Ascending aorta (tissue), 2 donors: ENCODE measurements at regions not wholly inside any gene's neighbourhood (a gene's known extent, or its start where the extent isn't known, plus 50 kb on each side); places are given as distances from the start of the nearest gene placed in this dataset.
"Not testable (repeated sequence)": the region's sequence is repeated elsewhere in the genome, so short reads cannot be mapped to it uniquely, and the experiment has no call there.

Experiments used
- DNase-seq, 2 donors: peaks; one replicate each; pipeline ENCODE4 v3.0.0-alpha.2; 2019; ENCODE audit warnings: low spot score in 2 of 2
- H3K27ac ChIP-seq, 2 donors: fragments of 200-600 bp; sonication (generic); one replicate each; pipeline ENCODE4 v1.5.1; 2016 to 2017; ENCODE audit warnings: mild to moderate bottlenecking in 1 of 2
- H3K27me3 ChIP-seq: fragments of 200-600 bp; sonication (generic); one replicate; pipeline ENCODE4 v1.5.1; 2017
- H3K36me3 ChIP-seq, 2 donors: fragments of 200-600 bp; sonication (generic); one replicate each; pipeline ENCODE4 v1.5.1; 2016
- H3K4me1 ChIP-seq, 2 donors: fragments of 200-600 bp; sonication (generic); one replicate each; pipeline ENCODE4 v1.5.1; 2016 to 2017; ENCODE audit warnings: mild to moderate bottlenecking in 1 of 2
- H3K4me3 ChIP-seq, 2 donors: fragments of 200-600 bp; sonication (generic); one replicate each; pipeline ENCODE4 v1.5.1; 2016 to 2017; ENCODE audit warnings: mild to moderate bottlenecking in 1 of 2
- H3K9me3 ChIP-seq, 2 donors: fragments of 200-600 bp; sonication (generic); one replicate each; pipeline ENCODE4 v1.5.1; 2016
- intact Hi-C: fragments of 100-400 bp; cut with DNase I; formaldehyde crosslinking; loops from one replicate; pipeline ENCODE4 v1.15.1; 2023
- TF ChIP-seq, protein P1 (sequence below), 3 experiments: fragments of 200-600 bp in 2 of 3; fragments of 450-650 bp in 1 of 3; sonication (generic) in 2 of 3; IDR thresholded peaks; one replicate each; pipeline ENCODE4 v1.5.1; 2016 to 2019; ENCODE audit warnings: antibody characterized with exemption in 3 of 3, mild to moderate bottlenecking in 1 of 3, moderate library complexity in 1 of 3

DNA sequence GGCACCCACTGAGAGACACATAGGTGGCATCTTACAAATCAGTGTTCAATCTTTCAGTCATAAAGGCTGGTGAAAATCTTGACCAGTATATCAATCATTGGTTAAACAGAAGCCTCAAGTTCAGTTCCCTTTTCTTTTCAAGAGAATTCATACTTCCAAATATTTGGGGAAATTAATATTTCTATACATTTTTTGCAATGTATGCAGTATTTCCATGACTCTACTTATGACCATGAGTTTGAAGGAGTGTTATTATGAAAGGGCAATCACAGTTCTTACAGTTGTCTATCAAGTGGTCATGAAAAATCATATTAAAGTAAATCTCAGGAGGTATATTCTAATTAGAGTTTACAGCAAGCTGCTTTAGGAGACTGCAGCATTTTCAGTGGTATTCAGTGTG lies 724.0 kb downstream of the ANKRD7 start:
- H3K9me3 ChIP-seq, result peaks cover 0 to 8% of the 10 kb centered on the region in 2 donors
- H3K27ac ChIP-seq, result no peak overlapping the region
- no peak overlapping the region for H3K4me3 ChIP-seq
- no peaks in the 10 kb centered on the region for H3K4me1 ChIP-seq
- H3K36me3 ChIP-seq, result no peaks in the 10 kb centered on the region
- TF ChIP-seq, protein P1, sequence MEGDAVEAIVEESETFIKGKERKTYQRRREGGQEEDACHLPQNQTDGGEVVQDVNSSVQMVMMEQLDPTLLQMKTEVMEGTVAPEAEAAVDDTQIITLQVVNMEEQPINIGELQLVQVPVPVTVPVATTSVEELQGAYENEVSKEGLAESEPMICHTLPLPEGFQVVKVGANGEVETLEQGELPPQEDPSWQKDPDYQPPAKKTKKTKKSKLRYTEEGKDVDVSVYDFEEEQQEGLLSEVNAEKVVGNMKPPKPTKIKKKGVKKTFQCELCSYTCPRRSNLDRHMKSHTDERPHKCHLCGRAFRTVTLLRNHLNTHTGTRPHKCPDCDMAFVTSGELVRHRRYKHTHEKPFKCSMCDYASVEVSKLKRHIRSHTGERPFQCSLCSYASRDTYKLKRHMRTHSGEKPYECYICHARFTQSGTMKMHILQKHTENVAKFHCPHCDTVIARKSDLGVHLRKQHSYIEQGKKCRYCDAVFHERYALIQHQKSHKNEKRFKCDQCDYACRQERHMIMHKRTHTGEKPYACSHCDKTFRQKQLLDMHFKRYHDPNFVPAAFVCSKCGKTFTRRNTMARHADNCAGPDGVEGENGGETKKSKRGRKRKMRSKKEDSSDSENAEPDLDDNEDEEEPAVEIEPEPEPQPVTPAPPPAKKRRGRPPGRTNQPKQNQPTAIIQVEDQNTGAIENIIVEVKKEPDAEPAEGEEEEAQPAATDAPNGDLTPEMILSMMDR (IDR thresholded peaks at IDR 0.05), result no peak
- H3K27me3 ChIP-seq, result no peaks in the 10 kb centered on the region
- intact Hi-C loops, result no loop called here
- DNase-seq, result no peak

DNA sequence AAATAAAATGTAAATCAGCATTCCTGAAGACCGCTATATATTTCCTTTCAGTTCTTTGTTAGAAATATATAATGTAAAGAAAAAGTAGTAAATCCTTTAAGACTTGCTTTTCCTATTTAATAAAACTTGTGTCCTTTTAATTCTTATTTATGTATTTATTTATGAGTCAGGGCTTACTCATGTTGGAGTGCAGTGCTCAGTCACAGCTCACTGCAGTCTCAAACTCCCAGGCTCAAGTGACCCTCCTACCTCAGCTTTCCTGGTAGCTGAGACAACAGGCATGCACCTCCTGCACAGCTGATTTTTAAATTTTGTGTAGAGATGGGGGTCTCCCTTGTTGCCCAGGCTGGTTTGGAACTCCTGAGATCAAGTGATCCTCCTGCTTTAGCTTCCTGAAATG lies 724.5 kb downstream of the ANKRD7 start:
- DNase-seq, result no peak
- H3K27ac ChIP-seq, result no peak overlapping the region
- intact Hi-C loops, result no loop called here
- TF ChIP-seq, protein P1 (IDR thresholded peaks at IDR 0.05), result no peak
- no peak overlapping the region for H3K4me3 ChIP-seq
- no peaks in the 10 kb centered on the region for H3K27me3 ChIP-seq
- no peaks in the 10 kb centered on the region for H3K36me3 ChIP-seq
- no peaks in the 10 kb centered on the region for H3K4me1 ChIP-seq
- H3K9me3 ChIP-seq, result peaks cover 0 to 8% of the 10 kb centered on the region in 2 donors

DNA sequence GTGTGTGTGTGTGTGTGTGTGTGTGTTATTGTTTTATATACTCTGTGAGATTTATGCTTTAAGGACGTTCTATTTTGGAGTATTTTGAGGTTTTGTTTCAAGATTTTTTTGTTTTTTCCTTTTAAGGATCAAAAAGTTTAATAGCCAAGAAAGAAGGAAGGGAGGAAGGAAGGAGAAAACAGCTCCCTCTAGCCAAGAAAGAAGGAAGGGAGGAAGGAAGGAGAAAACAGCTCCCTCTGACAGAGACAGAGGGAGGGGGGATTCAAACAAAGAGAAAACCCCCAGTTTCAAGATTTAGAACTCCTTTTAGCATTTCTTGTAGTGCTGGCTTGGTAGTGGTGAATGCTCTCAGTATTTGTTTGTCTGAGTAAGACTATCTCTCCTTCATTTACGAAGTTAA lies 731.8 kb downstream of the ANKRD7 start:
- H3K36me3 ChIP-seq, H3K27me3 ChIP-seq, H3K27ac ChIP-seq, intact Hi-C loops, DNase-seq, H3K4me3 ChIP-seq, H3K4me1 ChIP-seq, H3K9me3 ChIP-seq: not testable (repeated sequence)

DNA sequence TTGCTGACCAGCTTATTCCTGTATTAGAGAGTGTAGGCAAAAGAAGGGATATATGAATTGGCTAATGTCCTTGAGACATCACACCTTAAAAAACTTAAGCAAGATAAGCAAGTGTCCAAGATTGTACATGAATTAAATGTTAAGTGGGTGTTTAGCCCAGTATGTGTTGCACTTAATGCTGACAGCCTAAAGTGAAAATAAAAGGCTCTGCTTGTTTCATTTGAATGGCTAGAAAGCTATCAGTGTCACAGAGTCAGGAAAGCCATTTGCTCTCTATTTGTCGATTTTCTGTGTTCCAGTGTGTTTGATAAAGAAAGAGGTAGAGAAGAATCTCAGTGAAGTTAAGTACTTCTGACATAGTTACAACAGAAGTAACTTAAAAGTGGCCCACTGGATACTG lies 744.9 kb downstream of the ANKRD7 start:
- Histone ChIP-seq H3K36me3 (no peaks in the 10 kb centered on the region), H3K9me3 (no peaks in the 10 kb centered on the region), H3K4me3 (no peak overlapping the region), H3K27me3 (no peaks in the 10 kb centered on the region), H3K4me1 (no peaks in the 10 kb centered on the region), H3K27ac (no peak overlapping the region)
- intact Hi-C loops, result no loop called here
- TF ChIP-seq, protein P1 (IDR thresholded peaks at IDR 0.05), result no peak
- DNase-seq, result no peak

DNA sequence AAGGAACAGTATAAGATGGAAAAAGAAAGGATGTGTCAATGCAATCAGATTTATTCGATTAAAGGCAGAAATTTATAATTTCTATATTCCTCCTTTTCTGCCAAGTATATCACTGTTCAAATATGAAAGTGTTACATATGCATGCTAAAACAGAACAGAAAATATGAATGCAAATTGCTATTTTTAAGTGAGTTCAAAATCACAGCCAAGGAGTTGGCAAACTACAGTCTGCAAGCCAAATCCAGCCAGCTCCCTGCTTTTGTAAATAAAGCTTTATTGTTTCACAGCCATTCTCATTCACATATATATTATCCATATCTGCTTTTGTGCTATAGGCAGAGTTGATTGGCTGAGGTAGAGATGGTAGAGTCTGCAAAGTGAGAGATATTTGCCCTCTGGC lies 747.2 kb downstream of the ANKRD7 start:
- intact Hi-C loops, result no loop called here
- TF ChIP-seq, protein P1 (IDR thresholded peaks at IDR 0.05), result no peak

DNA sequence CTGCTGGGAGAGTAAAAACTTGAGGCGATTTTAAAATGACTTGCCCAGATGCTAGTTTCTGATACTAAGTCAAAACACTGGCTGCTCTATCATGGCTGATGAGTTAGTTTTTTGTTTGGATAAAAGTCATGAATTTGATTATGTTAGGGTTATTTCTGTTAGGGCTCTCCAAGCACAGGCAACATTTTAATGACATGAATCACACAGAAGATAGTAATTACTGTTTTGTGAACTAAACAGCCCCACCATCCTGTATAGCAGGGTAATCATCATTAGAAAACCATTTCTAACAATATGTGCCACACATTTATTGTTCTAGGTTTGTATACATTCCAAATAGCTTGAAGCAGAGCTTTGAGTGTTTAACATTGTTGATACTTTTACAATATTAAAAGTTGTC lies 750.3 kb downstream of the ANKRD7 start:
- intact Hi-C loops, result no loop called here
- Histone ChIP-seq H3K9me3 (no peaks in the 10 kb centered on the region), H3K36me3 (no peaks in the 10 kb centered on the region), H3K4me1 (no peaks in the 10 kb centered on the region), H3K4me3 (no peak overlapping the region), H3K27ac (no peak overlapping the region), H3K27me3 (no peaks in the 10 kb centered on the region)
- TF ChIP-seq, protein P1 (IDR thresholded peaks at IDR 0.05), result no peak
- DNase-seq, result no peak

More for the DNA sequence above, 747.2 kb downstream of the ANKRD7 start:
- Histone ChIP-seq H3K4me1 (no peaks in the 10 kb centered on the region), H3K9me3 (no peaks in the 10 kb centered on the region), H3K27ac (no peak overlapping the region), H3K27me3 (no peaks in the 10 kb centered on the region), H3K36me3 (no peaks in the 10 kb centered on the region), H3K4me3 (no peak overlapping the region)
- no peak for DNase-seq
